HG02870 (cell line): ENCODE measurements at regions not wholly inside any gene's neighbourhood (a gene's known extent, or its start where the extent isn't known, plus 50 kb on each side); places are given as distances from the start of the nearest gene placed in this dataset.
"Not testable (repeated sequence)": the region's sequence is repeated elsewhere in the genome, so short reads cannot be mapped to it uniquely, and the experiment has no call there.

Experiments used
- ATAC-seq: cut with Tn5 transposase; IDR thresholded peaks from one replicate; pipeline ENCODE4 v1.9.1; 2021; ENCODE audit warnings: mild to moderate bottlenecking, moderate library complexity; ENCODE audit not compliant: unreplicated experiment

DNA sequence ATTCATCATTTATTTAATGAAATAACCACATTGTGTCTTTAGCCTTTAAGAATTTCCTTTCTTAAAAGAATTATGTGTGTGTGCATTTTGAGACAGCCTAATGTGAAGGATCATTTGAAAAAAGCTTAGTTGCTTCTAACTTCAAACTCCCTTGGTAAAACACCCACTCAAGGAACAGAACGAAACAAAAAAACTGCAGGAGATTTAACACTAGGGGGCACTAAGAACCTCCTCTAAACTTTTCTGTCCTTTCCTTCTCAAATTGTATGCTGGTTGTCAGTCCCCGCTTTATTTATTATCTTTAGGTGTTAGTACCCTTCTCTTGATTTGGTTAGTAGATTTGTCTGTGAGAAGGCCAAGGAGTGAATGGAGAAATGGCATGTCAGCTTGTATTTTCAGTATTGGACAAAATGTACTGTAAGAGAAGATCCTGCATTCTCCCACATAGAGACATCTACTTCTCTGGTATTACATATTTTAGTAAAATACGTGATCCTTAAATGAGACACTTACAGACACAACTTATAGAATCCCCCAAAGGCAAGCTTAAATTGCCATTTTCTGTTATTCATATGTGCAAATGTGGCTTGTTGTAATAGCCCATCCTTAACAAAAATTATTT lies 229.7 kb downstream of the MRPS30 start:
- peak; percentile 77 for ATAC-seq

DNA sequence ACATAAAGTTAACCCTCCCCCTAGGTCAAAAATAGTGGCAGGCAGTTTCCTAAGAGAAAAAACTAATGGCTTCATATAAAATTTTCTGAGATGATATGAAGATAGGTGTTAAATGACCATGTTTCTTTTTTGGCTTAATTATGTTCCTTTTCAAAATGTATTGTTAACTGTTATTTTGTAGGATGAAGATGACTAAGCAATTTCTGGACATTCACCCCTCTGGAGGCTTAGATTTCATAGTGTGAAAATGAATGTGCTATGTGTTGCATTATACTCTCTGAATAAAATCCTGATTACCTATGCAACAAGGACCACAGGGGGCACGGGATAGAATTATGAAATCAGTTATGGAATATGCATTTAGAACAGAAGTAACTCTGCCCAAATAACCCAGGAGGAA lies 233.5 kb downstream of the MRPS30 start:
- ATAC-seq: no peak

- no peak for ATAC-seq
Observed at GRCh38 chr5:45057564-45057963, 248.8 kb downstream of the MRPS30 start.

GRCh38 chr5:45060724-45061123 lies 252.0 kb downstream of the MRPS30 start:
- no peak for ATAC-seq

DNA sequence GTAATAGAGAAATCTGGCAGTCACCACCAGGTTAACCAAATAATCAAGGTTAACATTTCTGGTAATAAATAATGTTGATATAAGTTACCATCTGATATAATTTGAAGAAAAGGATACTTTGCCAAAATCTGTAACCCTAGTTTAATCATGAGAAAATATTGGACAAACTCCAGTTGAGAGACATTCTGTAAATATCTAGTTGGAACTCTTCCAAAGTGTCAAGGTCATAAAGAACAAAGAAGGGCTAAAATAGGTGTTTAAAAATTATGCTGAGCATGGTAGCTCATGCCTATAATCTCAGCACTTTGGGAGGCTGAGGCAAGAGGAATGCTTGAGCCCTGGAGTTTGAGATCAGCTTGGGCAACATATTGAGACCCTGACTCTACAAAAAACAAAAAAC lies 253.3 kb downstream of the MRPS30 start:
- no peak for ATAC-seq

DNA sequence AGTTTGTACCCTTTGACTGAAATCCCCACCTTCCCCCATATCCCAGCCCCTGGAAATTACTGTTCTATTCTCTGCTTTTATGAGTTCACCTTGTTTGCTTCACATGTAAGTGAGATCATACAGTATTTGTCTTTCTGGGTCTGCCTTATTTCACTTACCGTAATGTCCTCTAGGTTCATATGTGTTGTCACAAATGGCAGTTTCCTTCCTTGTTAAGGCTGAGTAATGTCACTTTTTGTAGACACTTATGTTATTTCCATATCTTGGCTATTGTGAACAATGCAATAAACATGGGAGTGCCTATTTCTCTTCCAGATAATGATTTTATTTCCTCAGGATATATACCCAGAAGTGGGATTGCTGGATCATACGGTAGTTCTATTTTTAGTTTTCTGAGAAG lies 272.3 kb downstream of the MRPS30 start:
- no peak for ATAC-seq

DNA sequence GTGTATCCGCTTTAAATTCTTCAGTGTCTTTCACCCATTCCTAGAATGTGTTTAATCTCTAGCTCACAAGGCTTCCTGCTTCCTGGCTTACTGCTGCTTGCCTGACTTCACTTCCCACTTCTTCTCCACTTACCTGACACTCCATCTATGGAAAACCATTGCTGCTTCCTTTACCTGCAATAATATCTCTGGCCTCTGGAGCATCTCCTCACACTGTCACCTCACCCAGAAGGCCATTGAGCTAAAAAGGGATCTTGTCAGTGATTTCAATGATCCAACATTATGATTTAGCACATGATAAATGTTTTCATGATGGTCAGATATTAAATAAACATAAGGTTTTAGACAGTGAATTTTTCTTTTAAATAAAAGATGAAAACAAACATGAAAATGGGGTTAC lies 281.1 kb downstream of the MRPS30 start:
- no peak for ATAC-seq

DNA sequence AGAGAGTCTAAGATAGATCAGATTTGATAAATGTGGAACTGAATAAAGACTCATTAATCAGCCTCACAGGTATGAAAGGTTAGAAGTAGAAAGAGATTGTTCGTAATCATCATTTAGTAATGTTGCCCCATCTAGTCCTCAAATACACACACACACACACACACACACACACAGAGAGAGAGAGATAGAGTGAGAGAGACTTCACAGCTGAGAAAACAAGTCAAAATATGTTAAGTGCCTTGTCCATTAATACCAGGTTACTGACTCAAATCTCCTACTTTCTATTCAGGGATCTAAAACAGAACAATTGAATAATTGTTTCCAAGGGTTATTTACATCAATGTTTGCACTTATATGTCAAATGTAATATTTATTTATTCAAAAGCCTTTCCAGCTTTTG lies 284.6 kb downstream of the MRPS30 start:
- ATAC-seq: no peak

DNA sequence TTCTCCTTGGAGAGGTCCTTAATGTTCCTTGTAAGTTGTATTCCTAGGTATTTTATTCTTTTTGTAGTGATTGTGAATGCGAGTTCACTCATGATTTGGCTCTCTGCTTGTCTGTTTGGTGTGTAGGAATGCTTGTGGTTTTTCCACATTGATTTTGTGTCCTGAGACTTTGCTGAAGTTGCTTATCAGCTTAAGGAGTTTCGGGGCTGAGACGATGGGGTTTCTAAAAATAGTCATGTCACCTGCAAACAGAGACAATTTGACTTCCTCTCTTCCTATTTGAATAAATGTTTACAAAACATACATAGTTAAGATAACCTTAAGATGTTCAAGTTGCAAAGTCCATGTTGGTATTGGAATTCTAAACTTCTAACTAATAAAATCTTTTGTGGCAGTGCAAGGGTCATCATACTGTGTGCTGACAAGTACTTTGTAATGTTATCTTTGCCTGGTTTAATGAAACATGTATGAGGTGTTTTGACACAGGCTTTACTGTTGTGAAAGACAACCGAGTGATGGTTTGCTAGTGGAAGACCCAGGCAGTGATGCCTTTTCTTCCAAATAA lies 286.2 kb downstream of the MRPS30 start:
- ATAC-seq: no peak

DNA sequence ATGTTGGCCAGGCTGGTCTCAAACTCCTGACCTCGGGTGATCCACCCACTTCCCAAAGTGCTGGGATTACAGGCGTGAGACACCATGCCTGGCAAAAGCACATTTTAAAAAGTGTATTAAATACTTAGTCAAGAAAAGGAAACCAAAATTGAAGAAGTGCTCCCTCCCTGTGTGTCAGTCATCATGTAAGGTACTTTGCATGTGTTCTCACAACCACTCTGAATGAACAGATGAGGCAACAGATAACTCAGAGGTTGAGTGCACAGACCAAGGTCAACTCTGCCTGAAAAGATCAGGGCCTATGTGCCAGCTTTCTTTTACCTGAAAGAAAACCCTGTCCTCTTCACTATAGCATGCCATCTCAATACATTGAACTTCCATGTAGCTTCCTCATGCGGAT lies 289.7 kb downstream of the MRPS30 start:
- no peak for ATAC-seq

- ATAC-seq: no peak
Observed at GRCh38 chr5:45101146-45101545, 292.4 kb downstream of the MRPS30 start.

GRCh38 chr5:45105491-45105994 lies 296.8 kb downstream of the MRPS30 start:
- ATAC-seq: no peak

GRCh38 chr5:45109062-45109461 lies 300.3 kb downstream of the MRPS30 start:
- ATAC-seq: no peak

DNA sequence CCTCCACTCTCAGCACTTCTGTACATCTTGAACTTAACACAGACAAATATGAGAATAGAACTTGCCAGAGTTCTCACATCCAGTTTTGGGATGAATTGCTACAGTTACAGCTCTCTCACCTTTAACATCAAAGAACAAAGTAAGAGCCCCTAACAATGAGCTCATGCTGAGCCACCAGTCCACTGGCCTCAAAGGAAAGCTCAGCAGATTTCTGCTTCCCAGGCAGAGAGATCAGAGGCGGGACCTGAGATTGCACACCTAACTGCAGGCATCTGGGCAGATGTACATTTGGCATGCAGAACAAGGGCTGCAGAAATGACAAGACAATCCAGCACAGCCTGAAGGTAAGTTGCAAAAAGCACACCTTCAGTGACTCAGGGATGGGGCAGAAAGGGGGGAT lies 300.9 kb downstream of the MRPS30 start:
- no peak for ATAC-seq

GRCh38 chr5:45110399-45110798 lies 301.7 kb downstream of the MRPS30 start:
- no peak for ATAC-seq

DNA sequence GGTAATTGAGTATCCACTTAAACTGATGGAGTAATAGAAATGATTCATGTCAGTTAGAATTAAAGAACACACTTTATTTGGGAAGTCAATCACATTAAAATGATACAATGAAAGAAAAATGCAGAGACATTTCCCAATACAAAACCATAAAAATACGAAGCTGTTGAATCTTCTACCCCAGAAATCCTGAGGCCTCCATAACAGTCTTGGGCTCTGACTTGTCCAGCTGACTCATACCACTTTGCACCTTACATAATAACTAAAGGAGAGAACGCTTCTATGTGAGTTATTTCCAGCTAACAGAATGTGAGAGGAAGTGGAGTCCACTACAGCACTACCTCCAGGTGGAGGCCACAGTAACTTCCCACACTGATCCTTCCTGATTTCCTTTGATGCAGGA lies 305.0 kb downstream of the MRPS30 start:
- ATAC-seq: no peak

- ATAC-seq: no peak
Observed at GRCh38 chr5:45132972-45133371, 324.2 kb downstream of the MRPS30 start.

DNA sequence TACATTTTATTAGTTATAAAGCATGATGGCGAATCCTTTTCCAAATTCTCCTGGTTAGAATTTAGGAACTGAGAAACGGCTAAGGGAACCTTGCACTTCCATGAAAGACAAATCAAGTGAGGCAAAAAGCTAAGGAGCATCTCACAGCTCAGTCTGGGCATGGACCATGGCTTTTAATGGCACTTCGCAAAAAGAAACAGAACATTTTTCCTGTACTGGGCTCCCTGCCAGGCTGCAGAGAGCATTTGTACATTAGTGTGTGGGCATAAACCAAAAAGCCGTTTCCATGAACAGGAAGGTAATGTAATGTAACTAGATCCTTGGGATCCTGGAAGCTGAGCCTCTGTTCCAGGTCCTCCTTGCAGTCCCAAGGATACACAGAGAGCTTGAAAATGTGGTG lies 354.2 kb downstream of the MRPS30 start:
- no peak for ATAC-seq

DNA sequence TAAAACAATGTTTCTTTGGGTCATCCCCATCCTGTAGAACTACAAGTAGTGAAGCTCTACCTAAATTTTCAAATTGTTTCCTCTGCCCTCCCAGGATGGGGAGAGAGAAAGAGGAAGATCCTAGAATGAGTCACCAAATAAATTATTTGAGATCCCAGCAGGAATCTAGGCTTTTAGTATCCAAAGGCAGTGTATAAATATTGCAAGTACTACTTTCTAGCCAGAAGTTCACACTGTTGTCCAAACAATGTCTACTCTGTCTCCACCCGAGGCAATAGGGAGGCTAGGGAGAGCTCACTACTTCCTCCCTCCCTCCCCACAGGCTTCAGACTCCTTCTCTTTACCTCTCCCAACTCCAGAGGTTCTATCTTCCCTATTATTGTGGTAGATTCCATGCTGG lies 362.8 kb downstream of the MRPS30 start:
- no peak for ATAC-seq

GRCh38 chr5:45172634-45173033 lies 363.9 kb downstream of the MRPS30 start:
- ATAC-seq: not testable (repeated sequence)

- no peak for ATAC-seq
Observed at GRCh38 chr5:45179686-45180085, 370.9 kb downstream of the MRPS30 start.

GRCh38 chr5:45189042-45189441 lies 380.3 kb downstream of the MRPS30 start:
- ATAC-seq: no peak

GRCh38 chr5:45189481-45189880 lies 380.7 kb downstream of the MRPS30 start:
- no peak for ATAC-seq
